ENCODE measurements at regions not wholly inside any gene's neighbourhood (a gene's known extent, or its start where the extent isn't known, plus 50 kb on each side); places are given as distances from the start of the nearest gene placed in this dataset.

GRCh38 chr18:52077251-52077983, 262.6 kb upstream of the DCC start:
- TF ChIP-seq CTCF (IDR thresholded peaks at IDR 0.05), result no peak
- ChIA-PET CTCF (no interaction called here), POLR2A (no interaction called here)
- no peak for ATAC-seq (ENCODE audit: low read depth)
- intact Hi-C loops (cut with micrococcal nuclease), result no loop called here
- H3K4me1 Mint-ChIP-seq, result no peaks in the 10 kb centered on the region
- no peak overlapping the region for H3K4me3 Mint-ChIP-seq
- H3K36me3 Mint-ChIP-seq (ENCODE audit: low read depth), result no peaks in the 10 kb centered on the region
- no peaks in the 10 kb centered on the region for H3K9me3 Mint-ChIP-seq
- no peaks in the 10 kb centered on the region for H3K27me3 Mint-ChIP-seq
- DNase-seq, result no peak
- H3K27ac Mint-ChIP-seq, result no peak overlapping the region

GRCh38 chr18:52082246-52082645, 257.8 kb upstream of the DCC start:
- Mint-ChIP-seq H3K9me3 (no peaks in the 10 kb centered on the region), H3K27ac (no peak overlapping the region), H3K4me3 (no peak overlapping the region), H3K4me1 (no peaks in the 10 kb centered on the region), H3K36me3 (ENCODE audit: low read depth) (no peaks in the 10 kb centered on the region), H3K27me3 (no peaks in the 10 kb centered on the region)
- ATAC-seq (ENCODE audit: low read depth) (no peak), DNase-seq (no peak)
- no peak for TF ChIP-seq CTCF (IDR thresholded peaks at IDR 0.05)
- intact Hi-C loops (cut with micrococcal nuclease), result no loop called here
- ChIA-PET POLR2A (no interaction called here), CTCF (no interaction called here)

GRCh38 chr18:52087140-52087539, 252.9 kb upstream of the DCC start:
- Mint-ChIP-seq H3K4me1 (no peaks in the 10 kb centered on the region), H3K9me3 (no peaks in the 10 kb centered on the region), H3K27ac (no peak overlapping the region), H3K4me3 (no peak overlapping the region), H3K27me3 (no peaks in the 10 kb centered on the region), H3K36me3 (ENCODE audit: low read depth) (no peaks in the 10 kb centered on the region)
- TF ChIP-seq CTCF (IDR thresholded peaks at IDR 0.05), result no peak
- ChIA-PET CTCF (no interaction called here), POLR2A (no interaction called here)
- intact Hi-C loops (cut with micrococcal nuclease), result no loop called here
- DNase-seq, result no peak
- ATAC-seq (ENCODE audit: low read depth), result no peak

DNA sequence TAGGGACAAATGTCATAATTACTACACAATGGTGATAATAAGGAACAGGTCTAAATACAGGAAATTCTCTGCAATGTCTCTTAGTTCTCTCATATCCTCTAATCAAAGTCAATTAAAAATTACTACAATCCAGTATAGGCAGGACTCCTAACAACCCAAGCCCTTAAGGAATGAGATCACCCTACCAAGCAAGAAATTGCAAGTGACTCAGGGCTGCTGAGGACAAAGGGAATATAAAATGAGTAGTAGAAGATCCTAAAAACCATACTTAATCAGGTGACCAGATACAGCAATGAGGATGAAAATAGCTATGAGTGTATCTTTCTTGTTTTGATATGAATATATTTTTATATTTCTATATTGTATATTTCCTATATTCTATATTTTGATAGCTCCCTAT, 250.0 kb upstream of the DCC start:
- Mint-ChIP-seq H3K36me3 (ENCODE audit: low read depth) (no peaks in the 10 kb centered on the region), H3K4me3 (no peak overlapping the region)
- POLR2A ChIA-PET, result no interaction called here

DNA sequence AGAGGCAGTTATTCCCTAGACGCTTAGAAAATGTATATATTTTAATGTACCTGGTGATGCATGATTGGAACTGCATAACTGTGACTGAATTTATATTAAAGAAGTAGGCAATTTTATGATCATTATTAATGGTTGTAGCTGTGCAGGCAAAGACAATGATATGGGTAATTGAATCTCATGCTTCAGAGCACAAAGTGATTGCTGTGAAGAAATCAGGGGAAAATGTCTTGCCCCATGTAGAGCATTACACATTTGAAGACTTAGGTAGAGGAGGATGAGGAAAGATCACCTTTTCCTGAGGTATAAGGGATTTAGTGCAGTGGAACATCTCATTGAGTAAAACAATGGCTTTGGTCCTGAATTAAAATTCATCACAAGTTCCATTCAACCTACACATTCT, 246.8 kb upstream of the DCC start:
- no peak overlapping the region for H3K4me3 Mint-ChIP-seq
- no peak overlapping the region for H3K27ac Mint-ChIP-seq
- DNase-seq (no peak), ATAC-seq (ENCODE audit: low read depth) (no peak)
- peaks cover 4% of the 10 kb centered on the region for H3K9me3 Mint-ChIP-seq
- POLR2A ChIA-PET, result no interaction called here
- CTCF ChIA-PET, result no interaction called here
- no peak for TF ChIP-seq CTCF (IDR thresholded peaks at IDR 0.05)
- intact Hi-C loops (cut with micrococcal nuclease), result no loop called here
- no peaks in the 10 kb centered on the region for H3K4me1 Mint-ChIP-seq
- H3K27me3 Mint-ChIP-seq, result no peaks in the 10 kb centered on the region
- no peaks in the 10 kb centered on the region for H3K36me3 Mint-ChIP-seq (ENCODE audit: low read depth)

More for the DNA sequence above, 250.0 kb upstream of the DCC start:
- no peaks in the 10 kb centered on the region for H3K27me3 Mint-ChIP-seq
- H3K9me3 Mint-ChIP-seq, result peaks cover 4% of the 10 kb centered on the region
- no peak for TF ChIP-seq CTCF (IDR thresholded peaks at IDR 0.05)
- no peak for ATAC-seq (ENCODE audit: low read depth)
- intact Hi-C loops (cut with micrococcal nuclease), result no loop called here
- DNase-seq, result no peak
- CTCF ChIA-PET, result no interaction called here
- no peaks in the 10 kb centered on the region for H3K4me1 Mint-ChIP-seq
- no peak overlapping the region for H3K27ac Mint-ChIP-seq

Data from activated B cell treated with CpG ODN at 0.5 μM for 24 hours (primary cell).